ENCODE measurements at regions not wholly inside any gene's neighbourhood (a gene's known extent, or its start where the extent isn't known, plus 50 kb on each side); places are given as distances from the start of the nearest gene placed in this dataset.

DNA sequence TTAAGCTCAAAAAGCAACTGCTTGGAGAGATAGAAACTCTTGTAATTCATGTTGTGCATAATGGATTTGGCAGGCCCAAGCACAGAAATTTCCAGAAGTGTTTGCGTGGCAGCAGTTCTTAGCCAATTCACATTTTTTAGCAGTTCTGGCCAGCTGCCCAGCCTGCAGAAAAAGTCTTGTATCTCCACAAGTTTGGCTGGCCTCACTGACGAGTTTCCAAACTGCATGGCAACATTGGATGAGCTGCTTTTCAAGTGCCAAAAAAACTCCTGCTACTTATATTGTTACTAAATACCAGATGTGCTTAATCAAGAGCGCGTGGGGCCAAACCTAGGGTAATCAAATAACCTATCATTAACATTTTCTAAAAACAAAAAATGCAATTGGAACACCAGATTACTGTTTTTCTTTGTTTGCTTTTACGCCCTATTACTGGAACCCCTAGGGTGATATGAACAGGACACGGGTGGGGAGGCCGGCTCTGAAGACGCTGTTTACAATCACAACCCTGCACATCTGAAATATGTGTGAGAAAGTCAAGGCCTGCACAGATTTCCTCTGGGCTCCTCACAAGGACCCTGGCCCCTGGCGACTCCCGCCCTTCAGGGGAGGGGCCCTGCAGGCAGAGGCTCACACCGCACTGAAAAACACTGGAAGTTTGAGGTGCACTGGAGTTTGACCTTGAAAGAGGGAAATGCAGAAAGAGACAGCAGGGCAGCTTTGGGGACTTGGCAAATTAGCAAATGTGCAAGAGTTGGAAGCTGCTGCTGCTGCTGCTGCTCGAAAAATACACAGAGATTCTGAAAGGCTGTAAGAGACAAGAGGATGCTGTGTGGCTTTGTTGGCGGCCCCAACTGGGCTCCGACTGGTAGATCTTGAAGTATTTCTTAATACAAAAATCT is 55.2 kb upstream of the TARBP1 start:
- Histone ChIP-seq H3K27me3 (ENCODE audit: low read depth, low read length) (no peaks in the 10 kb centered on the region), H3K36me3 (ENCODE audit: control insufficient read depth in 1 of 2, insufficient read depth in 2 of 2, low read length in 2 of 2) (no peaks in the 10 kb centered on the region), H3K9me3 (ENCODE audit: control insufficient read depth in 1 of 2, low read length in 2 of 2) (no peaks in the 10 kb centered on the region), H3K27ac (ENCODE audit: low read length) (peak overlapping the region; percentile 93), H3K4me1 (ENCODE audit: control insufficient read depth in 1 of 2, insufficient read depth in 2 of 2, low read length in 2 of 2) (peaks cover 57 to 67% of the 10 kb centered on the region in 2 donors), H3K4me3 (ENCODE audit: low read depth in 1 of 2, low read length in 2 of 2) (peak overlapping the region in 1 of 2 donors; percentile 36)

DNA sequence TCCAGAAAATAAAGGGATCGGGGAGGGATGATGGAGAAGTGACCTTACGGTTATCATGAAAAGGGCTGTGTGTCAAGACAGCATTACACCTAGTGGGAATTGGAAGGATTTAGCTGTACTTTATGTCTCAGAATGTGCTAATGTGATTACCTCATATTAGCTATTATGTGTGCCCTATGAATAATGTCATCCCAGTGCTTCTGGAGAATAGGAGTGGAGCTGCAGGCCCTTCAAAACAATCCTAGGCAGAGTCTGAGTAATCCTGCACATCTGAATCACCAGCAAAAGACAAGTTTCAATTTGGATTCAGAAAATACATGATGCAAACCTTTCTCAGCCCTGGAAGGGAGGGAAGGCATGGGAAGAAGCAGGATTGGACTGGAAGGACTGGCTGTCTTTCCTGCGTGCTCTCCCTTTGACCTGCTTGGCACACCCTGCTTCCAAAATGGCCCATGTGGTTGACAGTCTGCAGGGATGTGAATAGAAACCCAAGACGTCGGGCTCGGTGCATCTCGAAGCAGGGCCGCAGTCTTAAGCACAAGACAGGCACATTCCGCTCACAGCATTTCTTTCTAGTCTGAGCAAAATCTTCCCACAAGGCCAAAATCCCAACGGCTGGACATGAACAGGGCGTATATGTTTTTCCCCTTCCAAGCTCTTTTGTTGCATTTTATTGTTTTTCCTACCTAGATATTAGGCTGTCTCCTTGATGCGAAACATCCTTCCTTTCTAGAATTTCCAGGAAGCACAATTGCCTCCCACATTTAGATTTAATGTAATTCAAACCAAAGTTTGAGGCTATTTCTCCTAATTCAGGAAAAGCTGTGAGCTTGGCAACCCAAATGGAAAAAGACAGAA is 54.3 kb upstream of the TARBP1 start:
- Histone ChIP-seq H3K27ac (ENCODE audit: low read length) (peak overlapping the region; percentile 93), H3K4me1 (ENCODE audit: control insufficient read depth in 1 of 2, insufficient read depth in 2 of 2, low read length in 2 of 2) (peaks cover 57 to 63% of the 10 kb centered on the region in 2 donors), H3K27me3 (ENCODE audit: low read depth, low read length) (no peaks in the 10 kb centered on the region), H3K36me3 (ENCODE audit: control insufficient read depth in 1 of 2, insufficient read depth in 2 of 2, low read length in 2 of 2) (no peaks in the 10 kb centered on the region), H3K4me3 (ENCODE audit: low read depth in 1 of 2, low read length in 2 of 2) (peak overlapping the region in 1 of 2 donors; percentile 48), H3K9me3 (ENCODE audit: control insufficient read depth in 1 of 2, low read length in 2 of 2) (no peaks in the 10 kb centered on the region)

DNA sequence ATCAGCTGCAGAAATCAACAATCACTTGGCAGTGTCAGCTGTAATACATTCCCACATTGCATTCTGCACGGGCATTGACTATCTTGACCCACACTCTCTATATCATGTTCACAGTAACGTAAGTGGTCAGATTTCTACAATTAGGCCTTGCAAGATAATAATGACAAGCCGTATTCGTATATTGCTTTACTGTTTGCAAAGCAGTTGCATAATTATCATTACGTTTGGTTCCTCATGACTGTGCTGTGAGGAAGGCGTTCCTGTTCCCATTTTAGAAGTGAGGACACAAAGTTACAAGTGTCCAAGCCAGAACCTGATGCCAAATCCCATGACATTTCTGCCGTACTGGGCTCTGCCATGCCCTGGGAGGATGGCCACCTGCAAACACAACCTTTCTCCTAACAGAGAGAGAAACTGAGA is 53.5 kb upstream of the TARBP1 start:
- Histone ChIP-seq H3K4me1 (ENCODE audit: control insufficient read depth in 1 of 2, insufficient read depth in 2 of 2, low read length in 2 of 2) (peaks cover 57 to 63% of the 10 kb centered on the region in 2 donors), H3K27me3 (ENCODE audit: low read depth, low read length) (no peaks in the 10 kb centered on the region), H3K9me3 (ENCODE audit: control insufficient read depth in 1 of 2, low read length in 2 of 2) (no peaks in the 10 kb centered on the region), H3K4me3 (ENCODE audit: low read depth in 1 of 2, low read length in 2 of 2) (peak overlapping the region in 1 of 2 donors; percentile 48), H3K36me3 (ENCODE audit: control insufficient read depth in 1 of 2, insufficient read depth in 2 of 2, low read length in 2 of 2) (no peaks in the 10 kb centered on the region), H3K27ac (ENCODE audit: low read length) (peak overlapping the region; percentile 93)

DNA sequence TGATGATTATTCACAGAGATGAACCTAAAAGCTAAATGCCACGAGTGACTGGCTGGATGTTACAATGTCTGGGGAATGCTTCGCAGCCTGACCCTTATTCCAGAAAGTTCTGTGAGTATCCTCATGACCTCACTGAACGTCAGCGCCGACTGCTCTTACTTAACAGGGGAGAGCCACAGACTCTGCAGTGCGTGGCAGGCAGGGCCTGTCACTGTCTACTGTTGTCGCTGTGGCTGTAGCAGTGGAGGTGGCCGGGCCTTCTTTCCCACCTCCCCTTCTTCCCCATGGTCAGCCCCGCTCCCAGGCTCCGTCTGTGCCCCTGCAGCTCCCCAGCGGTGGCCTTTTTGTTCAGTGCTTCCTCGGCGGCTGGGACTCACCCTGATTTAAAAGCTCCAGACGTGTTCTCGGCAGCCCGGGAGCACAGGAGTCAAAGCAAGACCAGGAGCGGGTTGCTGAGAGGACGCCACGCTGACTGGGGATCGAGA is 52.2 kb upstream of the TARBP1 start:
- H3K4me3 ChIP-seq (ENCODE audit: low read depth in 1 of 2, low read length in 2 of 2) = peak overlapping the region in 1 of 2 donors; percentile 48
- no peaks in the 10 kb centered on the region for H3K36me3 ChIP-seq (ENCODE audit: control insufficient read depth in 1 of 2, insufficient read depth in 2 of 2, low read length in 2 of 2)
- H3K4me1 ChIP-seq (ENCODE audit: control insufficient read depth in 1 of 2, insufficient read depth in 2 of 2, low read length in 2 of 2) = peaks cover 47 to 50% of the 10 kb centered on the region in 2 donors
- no peaks in the 10 kb centered on the region for H3K27me3 ChIP-seq (ENCODE audit: low read depth, low read length)
- H3K9me3 ChIP-seq (ENCODE audit: control insufficient read depth in 1 of 2, low read length in 2 of 2) = no peaks in the 10 kb centered on the region
- peak overlapping the region; percentile 93 for H3K27ac ChIP-seq (ENCODE audit: low read length)

- H3K9me3 ChIP-seq (ENCODE audit: control insufficient read depth in 1 of 2, low read length in 2 of 2) = no peaks in the 10 kb centered on the region
- no peaks in the 10 kb centered on the region for H3K36me3 ChIP-seq (ENCODE audit: control insufficient read depth in 1 of 2, insufficient read depth in 2 of 2, low read length in 2 of 2)
- H3K4me1 ChIP-seq (ENCODE audit: control insufficient read depth in 1 of 2, insufficient read depth in 2 of 2, low read length in 2 of 2) = peaks cover 44 to 45% of the 10 kb centered on the region in 2 donors
- H3K4me3 ChIP-seq (ENCODE audit: low read depth in 1 of 2, low read length in 2 of 2) = no peak overlapping the region
- H3K27ac ChIP-seq (ENCODE audit: low read length) = peak overlapping the region; percentile 70
- H3K27me3 ChIP-seq (ENCODE audit: low read depth, low read length) = no peaks in the 10 kb centered on the region
Measured at GRCh38 chr1:234530672-234531071, 51.7 kb upstream of the TARBP1 start.

- H3K4me1 ChIP-seq (ENCODE audit: control insufficient read depth in 1 of 2, insufficient read depth in 2 of 2, low read length in 2 of 2) = peaks cover 39 to 45% of the 10 kb centered on the region in 2 donors
- peak overlapping the region; percentile 50 for H3K27ac ChIP-seq (ENCODE audit: low read length)
- H3K4me3 ChIP-seq (ENCODE audit: low read depth in 1 of 2, low read length in 2 of 2) = no peak overlapping the region
Measured at GRCh38 chr1:234529950-234530237, 50.9 kb upstream of the TARBP1 start.

DNA sequence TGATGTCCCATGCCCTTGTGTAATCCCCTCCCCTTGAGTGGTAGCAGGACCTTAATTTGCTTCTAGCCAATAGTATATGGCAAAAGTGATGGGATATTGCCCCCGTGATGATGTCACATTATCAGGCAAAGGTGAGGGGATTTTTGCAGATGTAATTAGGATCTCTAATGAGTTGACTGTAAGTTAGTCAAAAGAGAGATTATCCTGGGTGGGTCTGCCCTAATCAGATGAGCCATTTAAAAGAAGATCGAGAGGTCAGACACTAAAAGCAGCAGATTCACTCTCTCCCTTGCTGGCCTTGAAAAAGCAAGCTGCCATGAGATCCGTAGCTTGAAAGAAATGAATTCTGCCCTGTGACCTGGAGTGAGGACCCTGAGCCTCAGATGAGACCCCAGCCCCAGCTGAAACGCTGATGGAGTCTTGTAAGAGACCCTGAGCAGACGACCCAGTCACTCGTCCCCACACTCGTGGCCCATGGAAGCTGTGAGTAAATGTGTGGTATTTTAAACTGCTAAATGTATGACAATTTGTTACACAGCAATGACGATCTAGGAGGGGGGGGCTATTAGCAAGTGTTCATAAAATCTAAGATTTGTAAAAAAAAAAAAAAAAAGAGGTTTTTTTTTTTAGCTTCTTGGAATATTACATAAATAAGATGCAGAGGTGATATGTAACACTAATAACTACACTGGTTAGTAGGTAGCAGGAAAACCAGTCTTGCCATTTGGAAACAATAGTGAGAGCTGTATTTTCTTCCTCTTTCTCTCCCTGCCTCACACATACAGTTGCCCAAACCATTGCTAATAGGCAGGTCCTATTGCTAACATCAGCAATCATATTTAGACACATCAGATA is 50.3 kb upstream of the TARBP1 start:
- H3K4me3 ChIP-seq (ENCODE audit: low read depth in 1 of 2, low read length in 2 of 2) = no peak overlapping the region
- no peaks in the 10 kb centered on the region for H3K9me3 ChIP-seq (ENCODE audit: control insufficient read depth in 1 of 2, low read length in 2 of 2)
- H3K27ac ChIP-seq (ENCODE audit: low read length) = peak overlapping the region; percentile 50
- H3K36me3 ChIP-seq (ENCODE audit: control insufficient read depth in 1 of 2, insufficient read depth in 2 of 2, low read length in 2 of 2) = no peaks in the 10 kb centered on the region
- H3K27me3 ChIP-seq (ENCODE audit: low read depth, low read length) = no peaks in the 10 kb centered on the region
- peaks cover 33 to 40% of the 10 kb centered on the region in 2 donors for H3K4me1 ChIP-seq (ENCODE audit: control insufficient read depth in 1 of 2, insufficient read depth in 2 of 2, low read length in 2 of 2)

More at GRCh38 chr1:234529950-234530237, 50.9 kb upstream of the TARBP1 start:
- Histone ChIP-seq H3K27me3 (ENCODE audit: low read depth, low read length) (no peaks in the 10 kb centered on the region), H3K36me3 (ENCODE audit: control insufficient read depth in 1 of 2, insufficient read depth in 2 of 2, low read length in 2 of 2) (no peaks in the 10 kb centered on the region), H3K9me3 (ENCODE audit: control insufficient read depth in 1 of 2, low read length in 2 of 2) (no peaks in the 10 kb centered on the region)

All from muscle layer of duodenum (tissue), 2 donors.